ENCODE measurements at regions not wholly inside any gene's neighbourhood (a gene's known extent, or its start where the extent isn't known, plus 50 kb on each side); places are given as distances from the start of the nearest gene placed in this dataset.

GRCh38 chr6:19128701-19129100, 708.5 kb upstream of the ID4 start:
- H2BK120ac ChIP-seq (ENCODE audit: low read depth, low read length): no peak overlapping the region
- H3K9ac ChIP-seq (ENCODE audit: low read depth, low read length): no peak overlapping the region
- ATAC-seq (ENCODE audit: low read depth) (no peak), DNase-seq (no peak)
- H3K56ac ChIP-seq (ENCODE audit: extremely low read depth, insufficient read depth, low read length): no peak overlapping the region
- no peaks in the 10 kb centered on the region for H3K27me3 ChIP-seq (ENCODE audit: control insufficient read depth, insufficient read depth, low read length)
- H4K91ac ChIP-seq (ENCODE audit: insufficient read depth, low read depth, low read length): no peak overlapping the region
- no peaks in the 10 kb centered on the region for H3K4me1 ChIP-seq (ENCODE audit: control insufficient read depth, insufficient read depth, low read length)
- no peak overlapping the region for H4K8ac ChIP-seq (ENCODE audit: low read depth in 2 of 2, low read length in 2 of 2)
- no peak overlapping the region for H2BK5ac ChIP-seq (ENCODE audit: low read depth, low read length, poor library complexity, severe bottlenecking)
- H3K79me1 ChIP-seq (ENCODE audit: low read depth in 1 of 2, low read length in 2 of 2): no peaks in the 10 kb centered on the region
- no peak overlapping the region for H3K14ac ChIP-seq (replicated peaks; ENCODE audit: low read depth, low read length)
- H3K4ac ChIP-seq (ENCODE audit: low read depth, low read length): no peak overlapping the region
- no peaks in the 10 kb centered on the region for H4K20me1 ChIP-seq (ENCODE audit: insufficient read depth, low read length)
- H3K27ac ChIP-seq (ENCODE audit: insufficient read depth, low read length): no peak overlapping the region
- H2BK15ac ChIP-seq (ENCODE audit: low read depth, low read length): no peak overlapping the region
- H3K18ac ChIP-seq (ENCODE audit: low read depth, low read length): no peak overlapping the region
- WGBS, 2 experiments (ENCODE audit: extremely low coverage in 2 of 2, insufficient read length in 1 of 2): 92% methylated on average over 2 of the region's 8 CpGs; no CpG with 5 or more reads in 1 of the 2 experiments
- no peak overlapping the region for H2BK20ac ChIP-seq (ENCODE audit: low read depth, low read length)
- H2AK5ac ChIP-seq (ENCODE audit: low read depth, low read length): no peak overlapping the region
- dilution Hi-C loops (cut with HindIII; ENCODE audit: low sequenced_read_pairs, unreplicated experiment): no loop called here
- H4K5ac ChIP-seq (ENCODE audit: low read depth, low read length): no peak overlapping the region
- no peak overlapping the region for H2AFZ ChIP-seq (replicated peaks; ENCODE audit: low read length, poor library complexity)
- no peak overlapping the region for H2AK9ac ChIP-seq (replicated peaks; ENCODE audit: low read depth, low read length, poor library complexity)
- H3K9me1 ChIP-seq (ENCODE audit: insufficient read depth, low read length): no peaks in the 10 kb centered on the region
- POLR2A ChIA-PET (ENCODE audit: unreplicated experiment): no interaction called here
- no peak for TF ChIP-seq BHLHE40 (IDR thresholded peaks at IDR 0.05; ENCODE audit: low read depth, low read length)
- peak; percentile 64 for TF ChIP-seq MAFK (IDR thresholded peaks at IDR 0.05; ENCODE audit: low read depth, low read length)
- no peak for TF ChIP-seq POLR2A (IDR thresholded peaks at IDR 0.05; ENCODE audit: low read depth, low read length)
- TF ChIP-seq RAD21 (IDR thresholded peaks at IDR 0.05; ENCODE audit: low read length): no peak
- TF ChIP-seq MXI1 (IDR thresholded peaks at IDR 0.05; ENCODE audit: borderline replicate concordance, low read depth, low read length): no peak
- TF ChIP-seq CHD1 (IDR thresholded peaks at IDR 0.05; ENCODE audit: low read depth, low read length): no peak
- H3K4me2 ChIP-seq (ENCODE audit: low read depth, low read length): no peak overlapping the region
- intact Hi-C loops (cut with micrococcal nuclease): no loop called here
- no peak overlapping the region for H3K23ac ChIP-seq (ENCODE audit: low read depth, low read length)
- CTCF ChIA-PET: no interaction called here
- in situ Hi-C loops (cut with MboI; ENCODE audit: low sequenced_read_pairs): no loop called here
- H3K9me3 ChIP-seq (ENCODE audit: control insufficient read depth, insufficient read depth, low read length): no peaks in the 10 kb centered on the region
- no TSS peak for BruUV-seq (replicated peaks)
- H3K36me3 ChIP-seq (ENCODE audit: control insufficient read depth, insufficient read depth, low read length): no peaks in the 10 kb centered on the region
- no peak overlapping the region for H3K4me3 ChIP-seq (ENCODE audit: insufficient read depth, low read depth, low read length)

All from IMR-90 (cell line).